ENCODE measurements at regions not wholly inside any gene's neighbourhood (a gene's known extent, or its start where the extent isn't known, plus 50 kb on each side); places are given as distances from the start of the nearest gene placed in this dataset.

- no peak for TF ChIP-seq POLR2AphosphoS5 (IDR thresholded peaks at IDR 0.05; ENCODE audit: low read depth, low read length)
- TF ChIP-seq SIN3A (IDR thresholded peaks at IDR 0.05; ENCODE audit: borderline replicate concordance, insufficient read depth, low read length), result no peak
- TF ChIP-seq TAF1 (IDR thresholded peaks at IDR 0.05; ENCODE audit: borderline replicate concordance, insufficient read depth, low read length), result no peak
- no peak for TF ChIP-seq REST (IDR thresholded peaks at IDR 0.05; ENCODE audit: insufficient read depth in 1 of 2, low read depth in 2 of 2, low read length in 2 of 2)
- TF ChIP-seq FOXP2 (optimal IDR thresholded peaks at IDR 0.05; ENCODE audit: borderline replicate concordance, extremely low read depth, extremely low read length, insufficient read depth), result no peak
Measured at GRCh38 chr13:22793598-22794134, 387.1 kb upstream of the SGCG start.
